ENCODE measurements at regions not wholly inside any gene's neighbourhood (a gene's known extent, or its start where the extent isn't known, plus 50 kb on each side); places are given as distances from the start of the nearest gene placed in this dataset.

DNA sequence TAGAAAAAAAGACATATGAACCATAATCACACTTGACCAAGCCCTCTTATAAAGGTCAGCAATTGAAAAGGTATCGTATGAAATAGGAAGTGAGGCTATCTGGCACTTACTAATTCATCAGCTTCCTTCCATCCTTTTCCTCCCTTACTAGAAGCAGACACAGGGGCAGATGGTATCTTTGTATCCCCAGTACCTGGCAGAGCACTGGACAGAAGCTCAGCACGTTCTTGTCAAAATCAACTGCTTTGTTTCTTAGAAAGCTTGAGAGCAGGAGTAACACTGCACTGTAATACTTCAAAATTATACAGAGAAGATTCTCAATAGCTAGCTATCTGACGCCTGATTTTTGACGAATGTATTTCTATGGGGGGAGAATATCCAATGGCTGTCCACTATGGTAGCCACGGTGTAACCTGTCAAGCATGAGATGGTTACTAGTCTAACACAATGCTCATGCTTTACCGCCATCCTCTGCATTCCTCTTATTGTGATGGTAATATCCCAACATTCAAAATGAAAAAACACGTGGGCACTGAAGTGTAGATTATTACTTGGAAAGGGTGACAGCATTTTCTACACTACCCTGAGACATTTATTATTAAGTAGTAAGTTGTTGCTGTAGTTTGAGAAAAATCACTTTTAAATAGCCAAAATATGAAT lies 175.6 kb downstream of the SIPA1L2 start:
- TF ChIP-seq, protein P1, sequence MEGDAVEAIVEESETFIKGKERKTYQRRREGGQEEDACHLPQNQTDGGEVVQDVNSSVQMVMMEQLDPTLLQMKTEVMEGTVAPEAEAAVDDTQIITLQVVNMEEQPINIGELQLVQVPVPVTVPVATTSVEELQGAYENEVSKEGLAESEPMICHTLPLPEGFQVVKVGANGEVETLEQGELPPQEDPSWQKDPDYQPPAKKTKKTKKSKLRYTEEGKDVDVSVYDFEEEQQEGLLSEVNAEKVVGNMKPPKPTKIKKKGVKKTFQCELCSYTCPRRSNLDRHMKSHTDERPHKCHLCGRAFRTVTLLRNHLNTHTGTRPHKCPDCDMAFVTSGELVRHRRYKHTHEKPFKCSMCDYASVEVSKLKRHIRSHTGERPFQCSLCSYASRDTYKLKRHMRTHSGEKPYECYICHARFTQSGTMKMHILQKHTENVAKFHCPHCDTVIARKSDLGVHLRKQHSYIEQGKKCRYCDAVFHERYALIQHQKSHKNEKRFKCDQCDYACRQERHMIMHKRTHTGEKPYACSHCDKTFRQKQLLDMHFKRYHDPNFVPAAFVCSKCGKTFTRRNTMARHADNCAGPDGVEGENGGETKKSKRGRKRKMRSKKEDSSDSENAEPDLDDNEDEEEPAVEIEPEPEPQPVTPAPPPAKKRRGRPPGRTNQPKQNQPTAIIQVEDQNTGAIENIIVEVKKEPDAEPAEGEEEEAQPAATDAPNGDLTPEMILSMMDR (conservative IDR thresholded peaks at IDR 0.05; ENCODE audit: low read depth, low read length) = no peak
- TF ChIP-seq MXI1 (IDR thresholded peaks at IDR 0.05; ENCODE audit: borderline replicate concordance, low read depth, low read length) = no peak
- TF ChIP-seq POLR2A (IDR thresholded peaks at IDR 0.05; ENCODE audit: low read depth, low read length) = no peak

All from IMR-90 (cell line).